Liver (tissue), 8 donors: ENCODE measurements at regions not wholly inside any gene's neighbourhood (a gene's known extent, or its start where the extent isn't known, plus 50 kb on each side); places are given as distances from the start of the nearest gene placed in this dataset.

Experiments used
- DNase-seq: peaks from one replicate; pipeline ENCODE4 v3.0.0-alpha.2; 2017; ENCODE audit warnings: low spot score
- H3K27ac ChIP-seq, 2 donors: one replicate each; pipeline ENCODE4 v1.7.0; 2013; ENCODE audit warnings: inconsistent platforms in 2 of 2, low read length in 2 of 2, control low read depth in 1 of 2, low read depth in 1 of 2, mild to moderate bottlenecking in 1 of 2
- H3K27me3 ChIP-seq, 4 donors: one replicate each; pipeline versions ENCODE4 v1.6.1 to v1.7.0; 2013; ENCODE audit warnings: low read length in 3 of 4, inconsistent platforms in 1 of 4, mild to moderate bottlenecking in 1 of 4, moderate library complexity in 1 of 4; ENCODE audit not compliant: control insufficient read depth in 4 of 4, insufficient read depth in 4 of 4
- H3K36me3 ChIP-seq, 4 donors: one replicate each; pipeline versions ENCODE4 v1.6.1 to v1.7.0; 2013; ENCODE audit warnings: low read length in 3 of 4, mild to moderate bottlenecking in 3 of 4, low read depth in 1 of 4, moderate library complexity in 1 of 4; ENCODE audit not compliant: control insufficient read depth in 4 of 4, insufficient read depth in 3 of 4
- H3K4me1 ChIP-seq, 4 donors: one replicate each; pipeline versions ENCODE4 v1.6.1 to v1.7.0; 2013; ENCODE audit warnings: low read length in 3 of 4, mild to moderate bottlenecking in 3 of 4, moderate library complexity in 1 of 4; ENCODE audit not compliant: control insufficient read depth in 4 of 4, insufficient read depth in 4 of 4
- H3K4me3 ChIP-seq, 3 donors: one replicate each; pipeline versions ENCODE4 v1.6.1 to v1.7.0; 2013; ENCODE audit warnings: low read length in 3 of 3, control low read depth in 1 of 3, low read depth in 1 of 3, mild to moderate bottlenecking in 1 of 3
- H3K9ac ChIP-seq, 2 donors: one replicate each; pipeline ENCODE4 v1.7.0; 2013; ENCODE audit warnings: low read length in 2 of 2, mild to moderate bottlenecking in 2 of 2, moderate library complexity in 2 of 2, control low read depth in 1 of 2, low read depth in 1 of 2
- H3K9me3 ChIP-seq, 4 donors: one replicate each; pipeline versions ENCODE4 v1.6.1 to v1.7.0; 2013; ENCODE audit warnings: low read length in 3 of 4; ENCODE audit not compliant: control insufficient read depth in 4 of 4
- EGR1 ChIP-seq, 2 donors: IDR thresholded peaks; 2 replicates each; pipeline ENCODE4 v1.6.1; 2016 to 2018; ENCODE audit warnings: antibody characterized with exemption in 2 of 2, low read depth in 2 of 2
- FOXA1 ChIP-seq: IDR thresholded peaks from 2 replicates; pipeline ENCODE4 v1.6.1; 2016; ENCODE audit warnings: antibody characterized with exemption
- FOXA2 ChIP-seq: IDR thresholded peaks from 2 replicates; pipeline ENCODE4 v1.6.1; 2016; ENCODE audit warnings: antibody characterized with exemption
- GABPA ChIP-seq, 2 donors: IDR thresholded peaks in 1 of 2; conservative IDR thresholded peaks in 1 of 2; 2 replicates each; pipeline ENCODE4 v1.6.1; 2016; ENCODE audit warnings: antibody characterized with exemption in 2 of 2, mild to moderate bottlenecking in 1 of 2, moderate library complexity in 1 of 2
- HNF4A ChIP-seq, 2 donors: conservative IDR thresholded peaks; 2 replicates each; pipeline ENCODE4 v1.6.1; 2016; ENCODE audit warnings: antibody characterized with exemption in 2 of 2, mild to moderate bottlenecking in 2 of 2
- HNF4G ChIP-seq: IDR thresholded peaks from 2 replicates; pipeline ENCODE4 v1.6.1; 2016; ENCODE audit warnings: antibody characterized with exemption
- JUND ChIP-seq, 2 donors: IDR thresholded peaks; 2 replicates each; pipeline ENCODE4 v1.6.1; 2016; ENCODE audit warnings: antibody characterized with exemption in 2 of 2
- NR2F2 ChIP-seq: IDR thresholded peaks from 2 replicates; pipeline ENCODE4 v1.6.1; 2016; ENCODE audit warnings: antibody characterized with exemption
- RAD21 ChIP-seq, 2 donors: IDR thresholded peaks; 2 replicates each; pipeline ENCODE4 v1.6.1; 2016; ENCODE audit warnings: antibody characterized with exemption in 2 of 2, mild to moderate bottlenecking in 2 of 2
- RXRA ChIP-seq, 2 donors: IDR thresholded peaks; 2 replicates each; pipeline ENCODE4 v1.6.1; 2017 to 2018; ENCODE audit warnings: antibody characterized with exemption in 2 of 2, mild to moderate bottlenecking in 1 of 2
- SP1 ChIP-seq: IDR thresholded peaks from 2 replicates; pipeline ENCODE4 v1.6.1; 2018; ENCODE audit warnings: antibody characterized with exemption, mild to moderate bottlenecking
- TAF1 ChIP-seq: conservative IDR thresholded peaks from 2 replicates; pipeline ENCODE4 v1.6.1; 2016; ENCODE audit warnings: antibody characterized with exemption, mild to moderate bottlenecking
- YY1 ChIP-seq: IDR thresholded peaks from 2 replicates; pipeline ENCODE4 v1.6.1; 2016; ENCODE audit warnings: antibody characterized with exemption, mild to moderate bottlenecking
- WGBS: extraction: QIAGEN DNeasy Blood & Tissue Kit; methylation state at CpG from one replicate; pipeline ENCODE4 v1.1.7; 2013; 5-methylcytosine and 5-hydroxymethylcytosine counted together
- TF ChIP-seq, protein P1 (sequence below): IDR thresholded peaks from 2 replicates; pipeline ENCODE4 v1.6.1; 2016; ENCODE audit warnings: antibody characterized with exemption
- TF ChIP-seq, protein P2 (sequence below): IDR thresholded peaks from 2 replicates; pipeline ENCODE4 v1.6.1; 2016; ENCODE audit warnings: antibody characterized with exemption, mild to moderate bottlenecking
- TF ChIP-seq, protein P3 (sequence below): fragments of 150-350 bp; IDR thresholded peaks from 2 replicates; pipeline ENCODE4 v1.5.1; 2017; ENCODE audit warnings: improper control_type of control experiment, low read depth, low read length; ENCODE audit not compliant: missing input control
- TF ChIP-seq, protein P4 (sequence below): IDR thresholded peaks from 2 replicates; pipeline ENCODE4 v1.6.1; 2016; ENCODE audit warnings: antibody characterized with exemption
- TF ChIP-seq, protein P5 (sequence below): IDR thresholded peaks from 2 replicates; pipeline ENCODE4 v1.6.1; 2016; ENCODE audit warnings: antibody characterized with exemption
- donor health status: healthy.
- donor health status: healthy.
- donor health status: healthy.
- donor health status: healthy.
- donor health status: healthy.

DNA sequence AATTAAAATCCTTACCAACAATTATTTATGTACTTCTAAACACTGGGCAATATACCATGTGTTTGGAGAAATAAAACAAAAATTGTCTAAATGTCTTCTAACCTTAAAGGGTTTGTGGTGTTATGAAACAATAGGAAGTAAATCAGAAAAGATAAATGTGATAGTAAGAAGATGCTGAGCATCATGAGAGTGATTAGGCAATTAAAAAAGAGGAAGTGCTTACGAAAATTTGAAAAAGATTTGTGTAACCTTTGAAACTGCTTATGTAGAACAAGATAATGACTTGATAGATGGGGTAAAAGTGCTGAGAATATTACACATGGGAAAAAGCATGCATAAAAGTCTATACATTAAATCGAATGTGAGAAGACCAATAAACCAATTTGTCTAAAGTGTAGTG, 573.4 kb upstream of the CNTNAP2 start:
- 38% methylated on average over 2 of the region's 2 CpGs for WGBS
- H3K36me3 ChIP-seq = no peaks in the 10 kb centered on the region
- TF ChIP-seq EGR1 (IDR thresholded peaks at IDR 0.05; ENCODE audit: low read depth in 2 of 2) (no peak), RXRA (IDR thresholded peaks at IDR 0.05) (no peak), JUND (IDR thresholded peaks at IDR 0.05) (no peak), HNF4G (no peak)
- no peaks in the 10 kb centered on the region for H3K27me3 ChIP-seq
- no peak overlapping the region for H3K4me3 ChIP-seq
- H3K4me1 ChIP-seq = no peaks in the 10 kb centered on the region
- DNase-seq = no peak
- no peak overlapping the region for H3K27ac ChIP-seq
- H3K9me3 ChIP-seq = no peaks in the 10 kb centered on the region
- no peak overlapping the region for H3K9ac ChIP-seq

DNA sequence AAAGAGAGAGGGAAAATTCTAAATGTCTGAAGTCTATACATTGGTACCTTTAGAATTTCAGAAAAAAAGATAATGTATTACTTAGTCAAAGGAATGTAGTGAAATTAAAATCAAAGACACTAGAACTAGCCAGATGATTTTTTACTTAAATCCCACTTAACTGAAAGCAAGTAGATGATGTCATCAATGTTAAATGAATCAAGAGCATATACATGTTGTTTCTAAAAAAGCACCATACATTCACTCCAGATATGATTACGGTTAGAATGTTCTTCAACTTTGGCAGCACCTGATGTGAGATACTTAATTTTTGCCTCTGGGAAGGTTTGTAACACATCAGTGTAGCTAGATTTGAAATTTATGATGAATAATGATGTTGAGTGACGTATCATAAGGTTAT, 576.7 kb upstream of the CNTNAP2 start:
- no peak overlapping the region for H3K4me3 ChIP-seq
- no peaks in the 10 kb centered on the region for H3K9me3 ChIP-seq
- 38% methylated on average over 2 of the region's 2 CpGs for WGBS
- H3K27ac ChIP-seq = no peak overlapping the region
- no peaks in the 10 kb centered on the region for H3K27me3 ChIP-seq
- no peaks in the 10 kb centered on the region for H3K4me1 ChIP-seq
- TF ChIP-seq GABPA (IDR thresholded peaks at IDR 0.05 in 1 of 2, conservative IDR thresholded peaks at IDR 0.05 in 1 of 2) (no peak), RXRA (IDR thresholded peaks at IDR 0.05) (no peak), FOXA2 (no peak), EGR1 (IDR thresholded peaks at IDR 0.05; ENCODE audit: low read depth in 2 of 2) (no peak), JUND (IDR thresholded peaks at IDR 0.05) (no peak), TAF1 (no peak), NR2F2 (no peak), HNF4G (no peak), YY1 (no peak), HNF4A (conservative IDR thresholded peaks at IDR 0.05) (no peak), FOXA1 (no peak), RAD21 (IDR thresholded peaks at IDR 0.05) (no peak), SP1 (no peak)
- TF ChIP-seq, protein P1, sequence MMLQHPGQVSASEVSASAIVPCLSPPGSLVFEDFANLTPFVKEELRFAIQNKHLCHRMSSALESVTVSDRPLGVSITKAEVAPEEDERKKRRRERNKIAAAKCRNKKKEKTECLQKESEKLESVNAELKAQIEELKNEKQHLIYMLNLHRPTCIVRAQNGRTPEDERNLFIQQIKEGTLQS = no peak
- TF ChIP-seq, protein P2, sequence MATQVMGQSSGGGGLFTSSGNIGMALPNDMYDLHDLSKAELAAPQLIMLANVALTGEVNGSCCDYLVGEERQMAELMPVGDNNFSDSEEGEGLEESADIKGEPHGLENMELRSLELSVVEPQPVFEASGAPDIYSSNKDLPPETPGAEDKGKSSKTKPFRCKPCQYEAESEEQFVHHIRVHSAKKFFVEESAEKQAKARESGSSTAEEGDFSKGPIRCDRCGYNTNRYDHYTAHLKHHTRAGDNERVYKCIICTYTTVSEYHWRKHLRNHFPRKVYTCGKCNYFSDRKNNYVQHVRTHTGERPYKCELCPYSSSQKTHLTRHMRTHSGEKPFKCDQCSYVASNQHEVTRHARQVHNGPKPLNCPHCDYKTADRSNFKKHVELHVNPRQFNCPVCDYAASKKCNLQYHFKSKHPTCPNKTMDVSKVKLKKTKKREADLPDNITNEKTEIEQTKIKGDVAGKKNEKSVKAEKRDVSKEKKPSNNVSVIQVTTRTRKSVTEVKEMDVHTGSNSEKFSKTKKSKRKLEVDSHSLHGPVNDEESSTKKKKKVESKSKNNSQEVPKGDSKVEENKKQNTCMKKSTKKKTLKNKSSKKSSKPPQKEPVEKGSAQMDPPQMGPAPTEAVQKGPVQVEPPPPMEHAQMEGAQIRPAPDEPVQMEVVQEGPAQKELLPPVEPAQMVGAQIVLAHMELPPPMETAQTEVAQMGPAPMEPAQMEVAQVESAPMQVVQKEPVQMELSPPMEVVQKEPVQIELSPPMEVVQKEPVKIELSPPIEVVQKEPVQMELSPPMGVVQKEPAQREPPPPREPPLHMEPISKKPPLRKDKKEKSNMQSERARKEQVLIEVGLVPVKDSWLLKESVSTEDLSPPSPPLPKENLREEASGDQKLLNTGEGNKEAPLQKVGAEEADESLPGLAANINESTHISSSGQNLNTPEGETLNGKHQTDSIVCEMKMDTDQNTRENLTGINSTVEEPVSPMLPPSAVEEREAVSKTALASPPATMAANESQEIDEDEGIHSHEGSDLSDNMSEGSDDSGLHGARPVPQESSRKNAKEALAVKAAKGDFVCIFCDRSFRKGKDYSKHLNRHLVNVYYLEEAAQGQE = no peak
- TF ChIP-seq, protein P3, sequence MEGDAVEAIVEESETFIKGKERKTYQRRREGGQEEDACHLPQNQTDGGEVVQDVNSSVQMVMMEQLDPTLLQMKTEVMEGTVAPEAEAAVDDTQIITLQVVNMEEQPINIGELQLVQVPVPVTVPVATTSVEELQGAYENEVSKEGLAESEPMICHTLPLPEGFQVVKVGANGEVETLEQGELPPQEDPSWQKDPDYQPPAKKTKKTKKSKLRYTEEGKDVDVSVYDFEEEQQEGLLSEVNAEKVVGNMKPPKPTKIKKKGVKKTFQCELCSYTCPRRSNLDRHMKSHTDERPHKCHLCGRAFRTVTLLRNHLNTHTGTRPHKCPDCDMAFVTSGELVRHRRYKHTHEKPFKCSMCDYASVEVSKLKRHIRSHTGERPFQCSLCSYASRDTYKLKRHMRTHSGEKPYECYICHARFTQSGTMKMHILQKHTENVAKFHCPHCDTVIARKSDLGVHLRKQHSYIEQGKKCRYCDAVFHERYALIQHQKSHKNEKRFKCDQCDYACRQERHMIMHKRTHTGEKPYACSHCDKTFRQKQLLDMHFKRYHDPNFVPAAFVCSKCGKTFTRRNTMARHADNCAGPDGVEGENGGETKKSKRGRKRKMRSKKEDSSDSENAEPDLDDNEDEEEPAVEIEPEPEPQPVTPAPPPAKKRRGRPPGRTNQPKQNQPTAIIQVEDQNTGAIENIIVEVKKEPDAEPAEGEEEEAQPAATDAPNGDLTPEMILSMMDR = no peak
- TF ChIP-seq, protein P4, sequence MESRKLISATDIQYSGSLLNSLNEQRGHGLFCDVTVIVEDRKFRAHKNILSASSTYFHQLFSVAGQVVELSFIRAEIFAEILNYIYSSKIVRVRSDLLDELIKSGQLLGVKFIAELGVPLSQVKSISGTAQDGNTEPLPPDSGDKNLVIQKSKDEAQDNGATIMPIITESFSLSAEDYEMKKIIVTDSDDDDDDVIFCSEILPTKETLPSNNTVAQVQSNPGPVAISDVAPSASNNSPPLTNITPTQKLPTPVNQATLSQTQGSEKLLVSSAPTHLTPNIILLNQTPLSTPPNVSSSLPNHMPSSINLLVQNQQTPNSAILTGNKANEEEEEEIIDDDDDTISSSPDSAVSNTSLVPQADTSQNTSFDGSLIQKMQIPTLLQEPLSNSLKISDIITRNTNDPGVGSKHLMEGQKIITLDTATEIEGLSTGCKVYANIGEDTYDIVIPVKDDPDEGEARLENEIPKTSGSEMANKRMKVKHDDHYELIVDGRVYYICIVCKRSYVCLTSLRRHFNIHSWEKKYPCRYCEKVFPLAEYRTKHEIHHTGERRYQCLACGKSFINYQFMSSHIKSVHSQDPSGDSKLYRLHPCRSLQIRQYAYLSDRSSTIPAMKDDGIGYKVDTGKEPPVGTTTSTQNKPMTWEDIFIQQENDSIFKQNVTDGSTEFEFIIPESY = no peak
- TF ChIP-seq, protein P5, sequence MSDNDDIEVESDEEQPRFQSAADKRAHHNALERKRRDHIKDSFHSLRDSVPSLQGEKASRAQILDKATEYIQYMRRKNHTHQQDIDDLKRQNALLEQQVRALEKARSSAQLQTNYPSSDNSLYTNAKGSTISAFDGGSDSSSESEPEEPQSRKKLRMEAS = no peak
- DNase-seq = no peak
- H3K9ac ChIP-seq = no peak overlapping the region
- H3K36me3 ChIP-seq = no peaks in the 10 kb centered on the region
